Neuron (in vitro differentiated cells): ENCODE measurements at regions not wholly inside any gene's neighbourhood (a gene's known extent, or its start where the extent isn't known, plus 50 kb on each side); places are given as distances from the start of the nearest gene placed in this dataset.

Experiments used
- H2AFZ ChIP-seq: one replicate; pipeline ENCODE4 v1.6.1; 2013; ENCODE audit warnings: low read depth, mild to moderate bottlenecking, inconsistent platforms, low read length, moderate library complexity
- H3K27me3 ChIP-seq: one replicate; pipeline ENCODE4 v1.6.1; 2013; ENCODE audit warnings: low read length; ENCODE audit not compliant: insufficient read depth
- H3K36me3 ChIP-seq: one replicate; pipeline ENCODE4 v1.6.1; 2013; ENCODE audit warnings: low read length; ENCODE audit not compliant: insufficient read depth
- H3K4me1 ChIP-seq: one replicate; pipeline ENCODE4 v1.6.1; 2013; ENCODE audit warnings: low read length; ENCODE audit not compliant: insufficient read depth
- H3K4me3 ChIP-seq: 2 replicates; pipeline ENCODE4 v1.5.1; 2013; ENCODE audit warnings: mild to moderate bottlenecking, low read length, moderate library complexity
- H3K9me3 ChIP-seq: one replicate; pipeline ENCODE4 v1.6.1; 2013; ENCODE audit warnings: low read length

DNA sequence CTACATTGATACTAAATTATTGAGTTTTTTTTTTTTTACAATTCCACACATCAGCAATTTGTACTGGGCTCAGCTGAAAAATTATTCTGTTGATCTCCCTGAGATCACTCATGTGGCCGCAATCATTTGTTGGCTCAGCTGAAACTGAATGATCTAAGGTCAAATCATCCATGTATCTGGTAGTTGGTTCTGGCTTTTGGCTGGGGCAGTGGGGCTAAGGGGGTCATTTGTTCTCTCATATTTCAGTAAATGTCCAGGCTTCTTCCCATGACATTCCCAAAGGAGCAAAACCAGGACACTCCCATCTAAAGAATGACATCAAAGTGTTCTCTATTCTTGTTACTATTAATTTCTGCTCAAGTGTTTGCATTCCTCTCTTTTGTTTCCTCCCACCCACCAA is 806.7 kb upstream of the ADGRL2 start:
- Histone ChIP-seq H3K36me3 (no peaks in the 10 kb centered on the region), H3K4me1 (peaks cover 9% of the 10 kb centered on the region), H3K9me3 (no peaks in the 10 kb centered on the region)

DNA sequence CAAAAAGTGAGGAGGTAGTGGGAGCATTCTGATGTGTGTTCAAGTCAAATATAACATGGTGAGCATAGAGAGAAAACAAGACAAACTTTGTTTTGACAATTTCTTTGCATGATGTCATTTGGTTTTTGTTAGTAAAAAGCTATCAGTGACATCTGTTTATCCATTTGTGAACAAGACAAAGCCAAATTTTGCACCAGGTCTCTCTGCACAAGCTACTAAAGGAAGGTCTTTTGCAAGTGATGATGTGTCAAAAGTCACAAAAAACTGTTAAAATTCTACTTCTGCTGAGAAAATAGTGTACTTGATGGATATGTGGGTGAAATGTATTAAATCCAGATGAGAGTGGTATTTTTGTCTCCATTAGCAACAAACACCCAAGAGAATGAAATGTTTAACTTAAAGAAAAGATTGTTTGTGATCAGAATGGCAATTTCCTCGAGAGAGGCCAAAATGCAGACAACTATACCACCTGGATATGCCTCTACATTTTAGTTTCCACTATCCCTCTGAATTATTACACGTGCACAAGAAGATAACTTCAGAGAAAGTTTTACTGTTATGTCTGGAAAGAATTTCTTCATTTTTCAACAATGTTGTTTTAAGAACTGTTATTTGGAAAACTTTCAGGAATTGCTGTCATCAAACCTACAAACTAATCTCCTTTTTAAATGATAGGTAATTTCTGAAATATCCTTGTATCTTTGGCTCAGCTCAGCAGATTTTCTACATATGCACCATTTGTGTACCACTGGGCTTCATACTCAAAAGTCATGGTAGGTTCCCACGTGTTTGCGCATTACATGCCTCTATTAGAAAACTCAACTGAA is 807.4 kb upstream of the ADGRL2 start:
- H3K4me1 ChIP-seq: peaks cover 9% of the 10 kb centered on the region
- no peaks in the 10 kb centered on the region for H3K27me3 ChIP-seq
- H2AFZ ChIP-seq: no peak overlapping the region
- no peaks in the 10 kb centered on the region for H3K36me3 ChIP-seq
- H3K4me3 ChIP-seq: no peak overlapping the region
- no peaks in the 10 kb centered on the region for H3K9me3 ChIP-seq

More for the DNA sequence above, 806.7 kb upstream of the ADGRL2 start:
- no peak overlapping the region for H3K4me3 ChIP-seq
- no peaks in the 10 kb centered on the region for H3K27me3 ChIP-seq
- no peak overlapping the region for H2AFZ ChIP-seq

DNA sequence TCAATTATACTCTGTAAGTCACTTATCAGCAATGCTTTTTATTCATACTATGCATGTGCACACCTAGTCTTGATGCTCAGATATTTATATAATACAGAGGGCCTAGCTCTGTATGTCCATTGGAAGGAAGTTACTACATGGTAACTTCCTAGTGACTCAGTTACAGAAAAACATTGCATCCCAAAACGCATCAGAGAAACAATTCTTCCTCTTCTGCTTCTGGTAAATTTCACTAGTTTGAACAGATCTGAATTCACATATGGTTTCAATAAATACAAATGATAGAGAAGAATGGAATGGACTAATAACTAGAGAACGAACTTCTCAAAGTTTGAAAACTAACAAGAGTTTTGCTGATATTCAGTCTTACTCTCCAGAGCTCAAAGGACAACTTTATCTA is 811.3 kb upstream of the ADGRL2 start:
- Histone ChIP-seq H3K27me3 (no peaks in the 10 kb centered on the region), H3K36me3 (no peaks in the 10 kb centered on the region), H3K4me1 (peaks cover 6% of the 10 kb centered on the region), H2AFZ (no peak overlapping the region), H3K4me3 (no peak overlapping the region), H3K9me3 (no peaks in the 10 kb centered on the region)

GRCh38 chr1:80988926-80989325 is 811.8 kb upstream of the ADGRL2 start:
- H3K9me3 ChIP-seq: no peaks in the 10 kb centered on the region
- H3K36me3 ChIP-seq: no peaks in the 10 kb centered on the region
- H3K27me3 ChIP-seq: no peaks in the 10 kb centered on the region
- H3K4me3 ChIP-seq: no peak overlapping the region
- peaks cover under 1% of the 10 kb centered on the region for H3K4me1 ChIP-seq
- H2AFZ ChIP-seq: no peak overlapping the region

DNA sequence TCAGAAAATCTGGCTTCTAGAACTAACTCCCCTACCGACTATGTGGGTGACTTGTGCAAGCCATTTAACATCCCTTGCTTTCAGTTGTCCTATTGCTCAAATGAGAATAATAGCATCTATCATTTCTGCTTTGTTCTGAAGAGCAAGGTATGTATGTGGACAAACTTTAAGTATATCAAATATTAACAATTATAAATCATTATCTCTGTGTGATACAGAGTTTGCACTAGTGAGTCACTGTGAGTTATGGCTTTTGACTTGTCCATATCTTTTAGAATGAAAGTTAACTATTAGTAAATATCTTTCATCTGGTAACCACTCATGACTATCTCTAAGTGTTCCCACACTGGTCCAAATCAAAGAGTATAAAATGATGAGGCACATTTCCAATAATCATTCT is 812.9 kb upstream of the ADGRL2 start:
- no peaks in the 10 kb centered on the region for H3K4me1 ChIP-seq
- H3K36me3 ChIP-seq: no peaks in the 10 kb centered on the region
- no peaks in the 10 kb centered on the region for H3K27me3 ChIP-seq
- H3K4me3 ChIP-seq: no peak overlapping the region
- H3K9me3 ChIP-seq: no peaks in the 10 kb centered on the region
- no peak overlapping the region for H2AFZ ChIP-seq

DNA sequence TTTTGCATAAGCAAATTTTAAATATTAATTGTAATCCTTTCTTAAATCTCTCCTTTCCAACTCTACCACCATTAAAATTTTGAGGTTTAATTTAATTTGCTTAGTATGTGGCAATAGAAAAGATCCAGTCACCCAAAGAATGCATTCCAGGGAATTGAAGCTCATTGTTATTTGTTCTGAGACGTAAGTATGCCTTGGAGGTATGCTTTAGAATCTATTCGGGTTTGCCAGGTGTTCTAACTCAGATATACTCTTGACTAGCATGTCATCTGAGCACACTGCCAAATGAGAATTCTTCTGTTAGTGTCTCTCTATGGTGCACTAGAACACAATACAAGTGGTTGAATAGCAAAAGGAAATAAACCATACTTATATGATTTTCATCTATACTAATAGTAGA is 813.6 kb upstream of the ADGRL2 start:
- no peaks in the 10 kb centered on the region for H3K4me1 ChIP-seq
- H3K4me3 ChIP-seq: no peak overlapping the region
- H3K27me3 ChIP-seq: no peaks in the 10 kb centered on the region
- H3K36me3 ChIP-seq: no peaks in the 10 kb centered on the region
- no peak overlapping the region for H2AFZ ChIP-seq
- no peaks in the 10 kb centered on the region for H3K9me3 ChIP-seq

DNA sequence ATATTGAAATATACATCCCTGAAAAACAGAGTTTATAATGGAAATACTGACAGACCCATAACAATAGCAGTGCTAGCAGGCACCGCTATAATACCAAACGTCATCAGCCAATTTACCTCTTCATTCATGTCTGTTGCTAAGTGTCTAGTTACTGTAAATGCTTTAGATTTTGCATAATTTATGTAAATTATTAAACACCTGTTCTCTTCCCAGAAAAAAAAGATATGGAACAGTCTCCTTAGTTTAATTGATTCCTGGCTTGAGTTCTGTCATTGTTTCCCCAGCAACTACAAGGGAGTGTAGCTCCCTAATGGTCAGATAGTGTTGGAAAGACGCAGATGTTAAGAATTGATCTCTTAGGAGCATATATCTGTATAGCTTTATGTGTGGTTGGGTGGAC is 817.9 kb upstream of the ADGRL2 start:
- Histone ChIP-seq H3K9me3 (no peaks in the 10 kb centered on the region), H2AFZ (no peak overlapping the region), H3K27me3 (no peaks in the 10 kb centered on the region), H3K4me3 (no peak overlapping the region), H3K36me3 (no peaks in the 10 kb centered on the region), H3K4me1 (no peaks in the 10 kb centered on the region)

DNA sequence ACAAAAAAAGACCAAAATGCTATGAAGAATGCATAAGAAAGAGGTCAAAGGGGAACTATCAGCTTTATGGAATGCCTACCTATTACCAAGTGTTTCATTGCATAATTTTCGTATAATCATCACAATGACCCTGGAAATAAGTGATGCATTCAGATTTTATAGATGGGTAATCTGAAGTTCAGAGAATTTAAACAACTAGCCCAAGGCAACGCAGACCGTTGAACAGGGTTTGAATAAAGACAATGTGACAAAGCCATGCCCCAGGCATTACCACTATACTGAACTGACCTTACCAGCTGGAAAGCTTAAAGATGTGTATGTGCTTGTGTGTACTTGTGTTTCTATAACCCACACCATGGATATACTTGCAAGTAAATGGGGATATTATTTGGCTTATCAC is 827.6 kb upstream of the ADGRL2 start:
- Histone ChIP-seq H2AFZ (no peak overlapping the region), H3K27me3 (no peaks in the 10 kb centered on the region), H3K9me3 (no peaks in the 10 kb centered on the region), H3K4me3 (no peak overlapping the region), H3K36me3 (no peaks in the 10 kb centered on the region), H3K4me1 (no peaks in the 10 kb centered on the region)

- Histone ChIP-seq H2AFZ (no peak overlapping the region), H3K4me1 (no peaks in the 10 kb centered on the region), H3K9me3 (no peaks in the 10 kb centered on the region), H3K36me3 (no peaks in the 10 kb centered on the region), H3K4me3 (no peak overlapping the region), H3K27me3 (no peaks in the 10 kb centered on the region)
Measured at GRCh38 chr1:80966266-80966665, 834.5 kb upstream of the ADGRL2 start.

- no peaks in the 10 kb centered on the region for H3K27me3 ChIP-seq
- H3K4me1 ChIP-seq: no peaks in the 10 kb centered on the region
- no peaks in the 10 kb centered on the region for H3K9me3 ChIP-seq
- no peaks in the 10 kb centered on the region for H3K36me3 ChIP-seq
- H2AFZ ChIP-seq: no peak overlapping the region
- H3K4me3 ChIP-seq: no peak overlapping the region
Measured at GRCh38 chr1:80962564-80962963, 838.2 kb upstream of the ADGRL2 start.

DNA sequence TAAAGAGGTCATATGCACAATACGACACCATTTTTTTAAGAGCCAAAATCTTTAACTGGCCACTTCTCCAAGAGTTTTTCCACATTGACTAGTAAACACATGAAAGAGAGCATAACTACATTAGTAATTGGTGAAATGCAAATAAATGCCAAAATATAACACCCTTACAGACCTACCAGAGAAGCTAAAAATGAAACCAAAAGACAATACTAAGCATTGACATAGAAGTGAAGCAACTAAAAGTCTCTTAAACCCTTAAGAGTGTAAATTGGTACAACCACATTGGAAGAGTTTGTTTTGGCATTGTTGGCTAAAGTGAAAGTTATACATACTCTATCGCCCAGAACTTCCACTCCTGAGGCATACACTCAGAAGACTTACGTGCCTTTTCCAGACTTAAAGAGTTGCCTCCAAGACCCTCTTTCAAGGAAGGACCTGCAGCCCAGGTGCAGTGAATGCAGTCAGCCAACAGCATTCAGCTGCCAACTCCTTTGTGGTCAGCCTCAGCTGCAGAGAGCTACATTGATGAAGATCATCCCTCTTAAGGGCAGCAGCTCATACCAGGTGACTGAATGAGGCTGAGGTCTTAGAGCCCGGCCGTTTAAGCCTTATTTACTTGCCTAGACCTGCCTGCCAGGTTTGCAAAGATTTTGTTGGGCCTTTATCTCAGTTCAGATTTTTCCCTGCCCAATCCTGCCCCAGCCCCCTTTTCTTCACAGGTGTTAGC is 839.1 kb upstream of the ADGRL2 start:
- no peaks in the 10 kb centered on the region for H3K27me3 ChIP-seq
- H3K4me1 ChIP-seq: no peaks in the 10 kb centered on the region
- H2AFZ ChIP-seq: no peak overlapping the region
- H3K4me3 ChIP-seq: no peak overlapping the region
- H3K36me3 ChIP-seq: no peaks in the 10 kb centered on the region
- H3K9me3 ChIP-seq: no peaks in the 10 kb centered on the region

- Histone ChIP-seq H3K4me3 (no peak overlapping the region), H3K27me3 (no peaks in the 10 kb centered on the region), H3K36me3 (no peaks in the 10 kb centered on the region), H3K4me1 (no peaks in the 10 kb centered on the region), H3K9me3 (peaks cover 5% of the 10 kb centered on the region), H2AFZ (no peak overlapping the region)
Measured at GRCh38 chr1:80933346-80933745, 867.4 kb upstream of the ADGRL2 start.

- no peak overlapping the region for H2AFZ ChIP-seq
- no peaks in the 10 kb centered on the region for H3K4me1 ChIP-seq
- H3K27me3 ChIP-seq: no peaks in the 10 kb centered on the region
- H3K9me3 ChIP-seq: peaks cover 5% of the 10 kb centered on the region
- H3K36me3 ChIP-seq: no peaks in the 10 kb centered on the region
- H3K4me3 ChIP-seq: no peak overlapping the region
Measured at GRCh38 chr1:80931178-80931577, 869.6 kb upstream of the ADGRL2 start.
